Ascending aorta (tissue), 2 donors: ENCODE measurements at regions not wholly inside any gene's neighbourhood (a gene's known extent, or its start where the extent isn't known, plus 50 kb on each side); places are given as distances from the start of the nearest gene placed in this dataset.

Experiments used
- DNase-seq, 2 donors: peaks; one replicate each; pipeline ENCODE4 v3.0.0-alpha.2; 2019; ENCODE audit warnings: low spot score in 2 of 2
- H3K27ac ChIP-seq, 2 donors: fragments of 200-600 bp; sonication (generic); one replicate each; pipeline ENCODE4 v1.5.1; 2016 to 2017; ENCODE audit warnings: mild to moderate bottlenecking in 1 of 2
- H3K27me3 ChIP-seq: fragments of 200-600 bp; sonication (generic); one replicate; pipeline ENCODE4 v1.5.1; 2017
- H3K36me3 ChIP-seq, 2 donors: fragments of 200-600 bp; sonication (generic); one replicate each; pipeline ENCODE4 v1.5.1; 2016
- H3K4me1 ChIP-seq, 2 donors: fragments of 200-600 bp; sonication (generic); one replicate each; pipeline ENCODE4 v1.5.1; 2016 to 2017; ENCODE audit warnings: mild to moderate bottlenecking in 1 of 2
- H3K4me3 ChIP-seq, 2 donors: fragments of 200-600 bp; sonication (generic); one replicate each; pipeline ENCODE4 v1.5.1; 2016 to 2017; ENCODE audit warnings: mild to moderate bottlenecking in 1 of 2
- H3K9me3 ChIP-seq, 2 donors: fragments of 200-600 bp; sonication (generic); one replicate each; pipeline ENCODE4 v1.5.1; 2016
- intact Hi-C: fragments of 100-400 bp; cut with DNase I; formaldehyde crosslinking; loops from one replicate; pipeline ENCODE4 v1.15.1; 2023
- TF ChIP-seq, protein P1 (sequence below), 3 experiments: fragments of 200-600 bp in 2 of 3; fragments of 450-650 bp in 1 of 3; sonication (generic) in 2 of 3; IDR thresholded peaks; one replicate each; pipeline ENCODE4 v1.5.1; 2016 to 2019; ENCODE audit warnings: antibody characterized with exemption in 3 of 3, mild to moderate bottlenecking in 1 of 3, moderate library complexity in 1 of 3

GRCh38 chr13:22496803-22497508 lies 683.8 kb upstream of the SGCG start:
- no peaks in the 10 kb centered on the region for H3K36me3 ChIP-seq
- TF ChIP-seq, protein P1, sequence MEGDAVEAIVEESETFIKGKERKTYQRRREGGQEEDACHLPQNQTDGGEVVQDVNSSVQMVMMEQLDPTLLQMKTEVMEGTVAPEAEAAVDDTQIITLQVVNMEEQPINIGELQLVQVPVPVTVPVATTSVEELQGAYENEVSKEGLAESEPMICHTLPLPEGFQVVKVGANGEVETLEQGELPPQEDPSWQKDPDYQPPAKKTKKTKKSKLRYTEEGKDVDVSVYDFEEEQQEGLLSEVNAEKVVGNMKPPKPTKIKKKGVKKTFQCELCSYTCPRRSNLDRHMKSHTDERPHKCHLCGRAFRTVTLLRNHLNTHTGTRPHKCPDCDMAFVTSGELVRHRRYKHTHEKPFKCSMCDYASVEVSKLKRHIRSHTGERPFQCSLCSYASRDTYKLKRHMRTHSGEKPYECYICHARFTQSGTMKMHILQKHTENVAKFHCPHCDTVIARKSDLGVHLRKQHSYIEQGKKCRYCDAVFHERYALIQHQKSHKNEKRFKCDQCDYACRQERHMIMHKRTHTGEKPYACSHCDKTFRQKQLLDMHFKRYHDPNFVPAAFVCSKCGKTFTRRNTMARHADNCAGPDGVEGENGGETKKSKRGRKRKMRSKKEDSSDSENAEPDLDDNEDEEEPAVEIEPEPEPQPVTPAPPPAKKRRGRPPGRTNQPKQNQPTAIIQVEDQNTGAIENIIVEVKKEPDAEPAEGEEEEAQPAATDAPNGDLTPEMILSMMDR (IDR thresholded peaks at IDR 0.05), result no peak
- DNase-seq, result no peak

GRCh38 chr13:22497991-22498780 lies 682.6 kb upstream of the SGCG start:
- TF ChIP-seq, protein P1 (IDR thresholded peaks at IDR 0.05), result no peak
- Histone ChIP-seq H3K27ac (no peak overlapping the region), H3K4me1 (no peaks in the 10 kb centered on the region), H3K27me3 (no peaks in the 10 kb centered on the region), H3K9me3 (no peaks in the 10 kb centered on the region), H3K36me3 (no peaks in the 10 kb centered on the region), H3K4me3 (no peak overlapping the region)
- DNase-seq, result no peak
- intact Hi-C loops, result no loop called here

More at GRCh38 chr13:22496803-22497508, 683.8 kb upstream of the SGCG start:
- Histone ChIP-seq H3K27ac (no peak overlapping the region), H3K4me1 (no peaks in the 10 kb centered on the region), H3K9me3 (no peaks in the 10 kb centered on the region), H3K27me3 (no peaks in the 10 kb centered on the region), H3K4me3 (no peak overlapping the region)
- intact Hi-C loops, result no loop called here

DNA sequence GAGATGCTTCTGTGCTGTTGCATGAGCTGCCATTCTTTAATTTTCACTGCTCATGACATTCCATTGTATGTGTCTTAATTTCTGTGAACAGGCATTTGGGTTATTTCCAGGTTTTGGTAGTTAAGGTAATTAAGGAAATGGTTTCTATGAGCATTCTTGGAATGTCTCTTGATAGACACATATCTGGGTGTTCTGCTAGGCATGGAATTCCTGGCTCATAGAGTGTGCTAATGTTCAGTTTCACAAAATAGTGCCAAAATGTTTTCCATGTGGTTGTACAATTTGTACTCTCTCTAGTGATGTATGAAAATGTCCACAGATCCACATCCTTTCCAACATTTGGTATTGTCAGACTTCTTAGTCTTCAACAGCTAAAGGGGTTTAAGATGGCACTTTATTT lies 680.9 kb upstream of the SGCG start:
- DNase-seq, result no peak
- Histone ChIP-seq H3K27ac (no peak overlapping the region), H3K4me1 (no peaks in the 10 kb centered on the region), H3K9me3 (no peaks in the 10 kb centered on the region), H3K27me3 (no peaks in the 10 kb centered on the region), H3K4me3 (no peak overlapping the region), H3K36me3 (no peaks in the 10 kb centered on the region)
- TF ChIP-seq, protein P1 (IDR thresholded peaks at IDR 0.05), result no peak
- intact Hi-C loops, result no loop called here

DNA sequence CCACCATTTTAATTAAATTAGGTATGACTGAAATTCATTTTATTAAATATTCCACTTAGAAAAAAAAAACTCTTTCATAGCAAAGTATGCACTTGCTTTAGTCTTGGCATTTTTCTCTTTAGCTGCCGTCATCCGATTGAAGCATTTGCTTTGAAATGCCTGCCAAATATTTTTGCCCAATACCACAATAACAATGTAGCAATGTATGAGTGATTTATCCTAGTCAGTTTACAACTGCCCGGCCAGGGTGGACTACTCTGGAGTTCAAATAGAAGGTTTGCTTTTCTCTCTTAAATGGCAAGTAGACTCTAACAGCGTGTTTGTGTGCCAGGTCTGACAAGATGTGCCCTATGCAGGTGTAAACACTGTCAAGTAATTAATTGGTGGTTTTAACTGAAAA lies 675.3 kb upstream of the SGCG start:
- TF ChIP-seq, protein P1 (IDR thresholded peaks at IDR 0.05), result no peak
- Histone ChIP-seq H3K27me3 (no peaks in the 10 kb centered on the region), H3K4me1 (no peaks in the 10 kb centered on the region), H3K27ac (no peak overlapping the region), H3K9me3 (no peaks in the 10 kb centered on the region), H3K4me3 (no peak overlapping the region), H3K36me3 (no peaks in the 10 kb centered on the region)
- no peak for DNase-seq
- intact Hi-C loops, result no loop called here

DNA sequence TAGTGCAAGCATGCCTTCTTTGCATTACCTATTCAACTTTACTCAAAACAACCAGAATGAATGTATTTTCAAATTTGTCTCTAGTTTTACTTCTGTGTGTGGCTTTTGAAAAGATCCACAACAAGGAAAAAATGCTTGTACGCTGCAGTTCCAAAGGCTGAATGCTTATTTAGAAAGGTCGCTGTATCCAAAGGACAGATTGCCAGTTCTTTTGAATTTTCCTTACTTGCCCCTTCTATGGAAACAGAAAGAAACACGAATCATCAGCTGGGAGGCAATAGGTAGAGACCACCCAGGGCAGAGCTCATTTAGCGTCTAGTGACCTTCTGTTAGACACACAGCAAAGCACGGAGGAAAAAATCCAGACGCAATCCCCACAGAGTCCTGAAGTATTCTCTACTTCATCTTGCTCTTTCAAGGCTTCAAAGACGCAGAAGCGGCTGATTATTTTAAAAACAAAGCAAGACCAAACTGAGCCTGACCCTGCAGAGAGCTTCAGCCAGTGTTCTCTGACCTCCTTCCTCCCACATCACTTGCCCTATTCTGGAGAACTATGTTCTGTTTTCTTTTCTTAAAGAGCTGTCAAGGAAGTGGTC lies 674.6 kb upstream of the SGCG start:
- no peak for DNase-seq
- no peaks in the 10 kb centered on the region for H3K27me3 ChIP-seq
- intact Hi-C loops, result no loop called here
- H3K36me3 ChIP-seq, result no peaks in the 10 kb centered on the region
- H3K4me3 ChIP-seq, result peak overlapping the region; percentile 12 to 14
- H3K4me1 ChIP-seq, result no peaks in the 10 kb centered on the region
- no peaks in the 10 kb centered on the region for H3K9me3 ChIP-seq
- no peak overlapping the region for H3K27ac ChIP-seq
- TF ChIP-seq, protein P1 (IDR thresholded peaks at IDR 0.05), result no peak
